ENCODE measurements at regions not wholly inside any gene's neighbourhood (a gene's known extent, or its start where the extent isn't known, plus 50 kb on each side); places are given as distances from the start of the nearest gene placed in this dataset.
"Not testable (repeated sequence)": the region's sequence is repeated elsewhere in the genome, so short reads cannot be mapped to it uniquely, and the experiment has no call there.

- no peak for DNase-seq (ENCODE audit: extremely low spot score, unreplicated experiment)
- peaks cover 8% of the 10 kb centered on the region for H3K27me3 Mint-ChIP-seq (ENCODE audit: unreplicated experiment)
- no peak overlapping the region for H3K27ac Mint-ChIP-seq (ENCODE audit: unreplicated experiment)
- H3K36me3 Mint-ChIP-seq (ENCODE audit: unreplicated experiment) = no peaks in the 10 kb centered on the region
- H3K9me3 Mint-ChIP-seq (ENCODE audit: unreplicated experiment) = peaks cover 16% of the 10 kb centered on the region
- no peak for TF ChIP-seq CTCF (IDR thresholded peaks at IDR 0.05)
- no peaks in the 10 kb centered on the region for H3K4me1 Mint-ChIP-seq (ENCODE audit: unreplicated experiment)
- no peak overlapping the region for H3K4me3 Mint-ChIP-seq (ENCODE audit: unreplicated experiment)
Observed at GRCh38 chr15:25587616-25588340, 149.0 kb upstream of the UBE3A start.

- peaks cover 6% of the 10 kb centered on the region for H3K9me3 Mint-ChIP-seq (ENCODE audit: unreplicated experiment)
- H3K4me1 Mint-ChIP-seq (ENCODE audit: unreplicated experiment) = no peaks in the 10 kb centered on the region
- TF ChIP-seq CTCF (IDR thresholded peaks at IDR 0.05) = no peak
- no peak overlapping the region for H3K4me3 Mint-ChIP-seq (ENCODE audit: unreplicated experiment)
- no peaks in the 10 kb centered on the region for H3K36me3 Mint-ChIP-seq (ENCODE audit: unreplicated experiment)
- H3K27me3 Mint-ChIP-seq (ENCODE audit: unreplicated experiment) = peaks cover 10% of the 10 kb centered on the region
- no peak overlapping the region for H3K27ac Mint-ChIP-seq (ENCODE audit: unreplicated experiment)
- no peak for DNase-seq (ENCODE audit: extremely low spot score, unreplicated experiment)
Observed at GRCh38 chr15:25582886-25583285, 144.1 kb upstream of the UBE3A start.

GRCh38 chr15:25579127-25579526, 140.3 kb upstream of the UBE3A start:
- Mint-ChIP-seq H3K9me3 (ENCODE audit: unreplicated experiment) (no peaks in the 10 kb centered on the region), H3K4me3 (ENCODE audit: unreplicated experiment) (no peak overlapping the region), H3K27me3 (ENCODE audit: unreplicated experiment) (peaks cover 18% of the 10 kb centered on the region), H3K36me3 (ENCODE audit: unreplicated experiment) (no peaks in the 10 kb centered on the region), H3K27ac (ENCODE audit: unreplicated experiment) (no peak overlapping the region), H3K4me1 (ENCODE audit: unreplicated experiment) (no peaks in the 10 kb centered on the region)
- no peak for TF ChIP-seq CTCF (IDR thresholded peaks at IDR 0.05)
- DNase-seq (ENCODE audit: extremely low spot score, unreplicated experiment) = no peak

GRCh38 chr15:25572191-25572590, 133.4 kb upstream of the UBE3A start:
- Mint-ChIP-seq H3K36me3 (ENCODE audit: unreplicated experiment) (no peaks in the 10 kb centered on the region), H3K27me3 (ENCODE audit: unreplicated experiment) (peaks cover 8% of the 10 kb centered on the region), H3K9me3 (ENCODE audit: unreplicated experiment) (peaks cover 4% of the 10 kb centered on the region), H3K4me3 (ENCODE audit: unreplicated experiment) (no peak overlapping the region), H3K4me1 (ENCODE audit: unreplicated experiment) (no peaks in the 10 kb centered on the region), H3K27ac (ENCODE audit: unreplicated experiment) (no peak overlapping the region)
- no peak for TF ChIP-seq CTCF (IDR thresholded peaks at IDR 0.05)
- DNase-seq (ENCODE audit: extremely low spot score, unreplicated experiment) = no peak

GRCh38 chr15:25568751-25569150, 129.9 kb upstream of the UBE3A start:
- no peak overlapping the region for H3K27ac Mint-ChIP-seq (ENCODE audit: unreplicated experiment)
- DNase-seq (ENCODE audit: extremely low spot score, unreplicated experiment) = no peak
- TF ChIP-seq CTCF (IDR thresholded peaks at IDR 0.05) = no peak
- H3K4me3 Mint-ChIP-seq (ENCODE audit: unreplicated experiment) = no peak overlapping the region
- no peaks in the 10 kb centered on the region for H3K4me1 Mint-ChIP-seq (ENCODE audit: unreplicated experiment)
- H3K36me3 Mint-ChIP-seq (ENCODE audit: unreplicated experiment) = no peaks in the 10 kb centered on the region
- peaks cover 13% of the 10 kb centered on the region for H3K9me3 Mint-ChIP-seq (ENCODE audit: unreplicated experiment)
- H3K27me3 Mint-ChIP-seq (ENCODE audit: unreplicated experiment) = no peaks in the 10 kb centered on the region

GRCh38 chr15:25566545-25566944, 127.7 kb upstream of the UBE3A start:
- not testable (repeated sequence) for H3K27ac Mint-ChIP-seq (ENCODE audit: unreplicated experiment); H3K27me3 Mint-ChIP-seq (ENCODE audit: unreplicated experiment); H3K36me3 Mint-ChIP-seq (ENCODE audit: unreplicated experiment); H3K4me1 Mint-ChIP-seq (ENCODE audit: unreplicated experiment); DNase-seq (ENCODE audit: extremely low spot score, unreplicated experiment); H3K4me3 Mint-ChIP-seq (ENCODE audit: unreplicated experiment)
- H3K9me3 Mint-ChIP-seq (ENCODE audit: unreplicated experiment) = peaks cover 15% of the 10 kb centered on the region

Measured in osteocyte (in vitro differentiated cells).